Loucy (cell line): ENCODE measurements at regions not wholly inside any gene's neighbourhood (a gene's known extent, or its start where the extent isn't known, plus 50 kb on each side); places are given as distances from the start of the nearest gene placed in this dataset.

Experiments used
- H2AFZ ChIP-seq: fragments of 200-600 bp; sonication (generic); 2 replicates; pipeline ENCODE4 v1.6.0; 2016; ENCODE audit warnings: antibody characterized with exemption, mild to moderate bottlenecking, low read length, moderate library complexity
- H3F3A ChIP-seq: fragments of 200-600 bp; 2 replicates; pipeline ENCODE4 v1.6.0; 2016; ENCODE audit warnings: antibody characterized with exemption, low read depth, mild to moderate bottlenecking
- H3K27me3 ChIP-seq: fragments of 200-600 bp; sonication (generic); 2 replicates; pipeline ENCODE4 v1.6.1; 2014; ENCODE audit warnings: low read length, mild to moderate bottlenecking; ENCODE audit not compliant: insufficient read depth, poor library complexity, severe bottlenecking
- H3K36me3 ChIP-seq: fragments of 200-600 bp; sonication (generic); 2 replicates; pipeline ENCODE4 v1.6.1; 2016; ENCODE audit warnings: low read length; ENCODE audit not compliant: insufficient read depth
- H3K4me1 ChIP-seq: fragments of 200-600 bp; sonication (generic); 2 replicates; pipeline ENCODE4 v1.5.1; 2014; ENCODE audit warnings: low read length, mild to moderate bottlenecking; ENCODE audit not compliant: insufficient read depth, poor library complexity, severe bottlenecking
- H3K4me2 ChIP-seq: fragments of 200-600 bp; sonication (generic); 2 replicates; pipeline ENCODE4 v1.6.0; 2014; ENCODE audit warnings: antibody characterized with exemption, low read length, low read depth, mild to moderate bottlenecking; ENCODE audit not compliant: poor library complexity, severe bottlenecking
- H3K4me3 ChIP-seq: fragments of 200-600 bp; sonication (generic); 2 replicates; pipeline ENCODE4 v1.5.1; 2014; ENCODE audit warnings: low read length, mild to moderate bottlenecking, mixed read lengths; ENCODE audit not compliant: poor library complexity, severe bottlenecking
- H3K79me2 ChIP-seq: fragments of 200-600 bp; sonication (generic); 2 replicates; pipeline ENCODE4 v1.6.1; 2014; ENCODE audit warnings: low read length; ENCODE audit not compliant: insufficient read depth
- H3K9ac ChIP-seq: fragments of 200-600 bp; sonication (generic); 2 replicates; pipeline ENCODE4 v1.6.0; 2014; ENCODE audit warnings: mild to moderate bottlenecking, low read depth, low read length, moderate library complexity; ENCODE audit not compliant: poor library complexity, severe bottlenecking
- H3K9me2 ChIP-seq: fragments of 200-600 bp; sonication (generic); replicated peaks from 2 replicates; pipeline ENCODE4 v1.6.1; 2016; ENCODE audit warnings: low read depth, low read length, mixed read lengths
- H3K9me3 ChIP-seq: fragments of 200-600 bp; sonication (generic); 2 replicates; pipeline ENCODE4 v1.6.1; 2014; ENCODE audit warnings: mild to moderate bottlenecking, antibody characterized with exemption, low read length, low read depth; ENCODE audit not compliant: insufficient read depth
- H4K20me1 ChIP-seq: fragments of 200-600 bp; sonication (generic); 2 replicates; pipeline ENCODE4 v1.6.0; 2014; ENCODE audit warnings: antibody characterized with exemption, low read length, mild to moderate bottlenecking; ENCODE audit not compliant: insufficient read depth, poor library complexity, severe bottlenecking
- CTCF ChIP-seq: fragments of 200-600 bp; sonication (generic); conservative IDR thresholded peaks from 2 replicates; pipeline ENCODE4 v1.5.1; 2014; ENCODE audit warnings: mild to moderate bottlenecking, antibody characterized with exemption, low read length
- EZH2phosphoT487 ChIP-seq: fragments of 200-600 bp; IDR thresholded peaks from 2 replicates; pipeline ENCODE4 v1.6.1; 2018; ENCODE audit warnings: antibody characterized with exemption, mild to moderate bottlenecking, moderate library complexity, borderline replicate concordance

GRCh38 chr5:81914696-81915095, 57.1 kb upstream of the ATG10 start:
- Histone ChIP-seq H3K9me2 (no peaks in the 10 kb centered on the region), H4K20me1 (no peaks in the 10 kb centered on the region), H3F3A (no peaks in the 10 kb centered on the region), H3K27me3 (no peaks in the 10 kb centered on the region), H3K9ac (no peak overlapping the region), H3K4me1 (no peaks in the 10 kb centered on the region), H3K4me2 (no peak overlapping the region), H2AFZ (no peak overlapping the region), H3K4me3 (no peak overlapping the region), H3K79me2 (no peaks in the 10 kb centered on the region), H3K9me3 (no peaks in the 10 kb centered on the region), H3K36me3 (no peaks in the 10 kb centered on the region)
- TF ChIP-seq CTCF (no peak), EZH2phosphoT487 (no peak)

GRCh38 chr5:81912933-81913332, 58.9 kb upstream of the ATG10 start:
- no peak overlapping the region for H3K4me3 ChIP-seq
- H4K20me1 ChIP-seq, result no peaks in the 10 kb centered on the region
- no peak overlapping the region for H3K4me2 ChIP-seq
- H3K27me3 ChIP-seq, result no peaks in the 10 kb centered on the region
- no peak overlapping the region for H2AFZ ChIP-seq
- no peaks in the 10 kb centered on the region for H3K9me2 ChIP-seq
- TF ChIP-seq EZH2phosphoT487 (no peak), CTCF (no peak)
- no peak overlapping the region for H3K9ac ChIP-seq
- no peaks in the 10 kb centered on the region for H3F3A ChIP-seq
- no peaks in the 10 kb centered on the region for H3K4me1 ChIP-seq
- no peaks in the 10 kb centered on the region for H3K9me3 ChIP-seq
- H3K36me3 ChIP-seq, result no peaks in the 10 kb centered on the region
- no peaks in the 10 kb centered on the region for H3K79me2 ChIP-seq

GRCh38 chr5:81909677-81910076, 62.1 kb upstream of the ATG10 start:
- no peaks in the 10 kb centered on the region for H3F3A ChIP-seq
- no peaks in the 10 kb centered on the region for H4K20me1 ChIP-seq
- no peaks in the 10 kb centered on the region for H3K36me3 ChIP-seq
- no peak overlapping the region for H3K4me2 ChIP-seq
- no peaks in the 10 kb centered on the region for H3K79me2 ChIP-seq
- no peak for TF ChIP-seq EZH2phosphoT487
- no peaks in the 10 kb centered on the region for H3K9me3 ChIP-seq
- no peak overlapping the region for H3K4me3 ChIP-seq
- H3K9ac ChIP-seq, result no peak overlapping the region
- H3K27me3 ChIP-seq, result no peaks in the 10 kb centered on the region
- no peaks in the 10 kb centered on the region for H3K4me1 ChIP-seq
- no peak overlapping the region for H2AFZ ChIP-seq
- no peaks in the 10 kb centered on the region for H3K9me2 ChIP-seq

- H3K9me2 ChIP-seq, result no peaks in the 10 kb centered on the region
- TF ChIP-seq CTCF, result no peak
- H2AFZ ChIP-seq, result no peak overlapping the region; the same call in 1 of the 2 replicates
- H3K4me1 ChIP-seq, result no peaks in the 10 kb centered on the region
- H3K9me3 ChIP-seq, result no peaks in the 10 kb centered on the region
- no peak overlapping the region for H3K4me2 ChIP-seq
- H3K9ac ChIP-seq, result no peak overlapping the region
- no peaks in the 10 kb centered on the region for H3K27me3 ChIP-seq
- H3K4me3 ChIP-seq, result no peak overlapping the region
- H3F3A ChIP-seq, result no peaks in the 10 kb centered on the region
- H3K79me2 ChIP-seq, result no peaks in the 10 kb centered on the region
- H4K20me1 ChIP-seq, result no peaks in the 10 kb centered on the region
- no peaks in the 10 kb centered on the region for H3K36me3 ChIP-seq
Observed at GRCh38 chr5:81908771-81909170, 63.1 kb upstream of the ATG10 start.
